Right renal pelvis (tissue), 4 donors: ENCODE measurements at regions not wholly inside any gene's neighbourhood (a gene's known extent, or its start where the extent isn't known, plus 50 kb on each side); places are given as distances from the start of the nearest gene placed in this dataset.
"Not testable (repeated sequence)": the region's sequence is repeated elsewhere in the genome, so short reads cannot be mapped to it uniquely, and the experiment has no call there.

Source experiments
- DNase-seq, 4 donors: peaks; one replicate each; pipeline ENCODE4 v3.0.0-alpha.2; 2013; ENCODE audit warnings: low read depth in 4 of 4, low spot score in 3 of 4, missing footprints in 1 of 4

GRCh38 chr3:194906970-194907629, 221.4 kb downstream of the FAM43A start:
- no peak for DNase-seq

- no peak for DNase-seq
These were observed 222.1 kb downstream of the FAM43A start for GRCh38 chr3:194907811-194908210.

DNA sequence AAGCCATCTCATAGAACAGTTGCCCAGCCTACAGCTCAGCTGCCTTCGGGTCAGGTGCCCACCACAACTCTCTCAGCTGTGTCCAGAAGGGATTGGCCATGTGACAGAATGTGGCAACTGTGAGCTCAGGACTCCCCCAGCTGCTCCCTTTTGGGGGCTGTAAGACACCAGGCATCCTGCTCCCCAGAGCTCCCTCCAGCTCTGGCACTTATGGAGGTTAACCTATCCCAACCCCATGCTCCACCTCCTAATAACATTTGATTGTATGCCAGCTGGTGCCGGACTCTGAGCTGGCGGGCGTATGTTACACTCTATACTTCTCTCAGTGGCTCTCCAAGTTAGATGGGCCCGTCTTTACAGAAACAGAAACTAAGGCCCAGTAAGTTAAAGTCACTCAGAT, 222.8 kb downstream of the FAM43A start:
- no peak for DNase-seq

DNA sequence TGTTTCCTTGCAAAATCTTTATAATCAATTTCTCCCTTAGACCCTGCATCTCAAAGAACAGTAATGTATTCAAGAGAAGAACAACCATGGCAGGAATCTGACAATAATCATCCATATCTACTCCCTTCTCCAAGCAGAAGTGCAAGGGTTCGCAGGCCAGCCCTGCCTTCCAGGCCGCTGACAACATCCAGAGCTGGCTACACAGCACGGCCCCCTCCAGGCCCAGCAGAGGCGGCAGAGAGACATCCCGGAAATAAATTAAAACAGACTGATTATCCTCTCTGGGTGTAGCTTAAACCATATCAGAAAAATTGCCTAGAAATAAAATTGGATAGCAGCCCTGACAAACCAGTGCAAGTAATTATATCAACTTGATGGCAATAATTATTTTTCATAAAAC, 223.3 kb downstream of the FAM43A start:
- DNase-seq, result no peak

GRCh38 chr3:194910414-194910984, 224.8 kb downstream of the FAM43A start:
- DNase-seq, result no peak

DNA sequence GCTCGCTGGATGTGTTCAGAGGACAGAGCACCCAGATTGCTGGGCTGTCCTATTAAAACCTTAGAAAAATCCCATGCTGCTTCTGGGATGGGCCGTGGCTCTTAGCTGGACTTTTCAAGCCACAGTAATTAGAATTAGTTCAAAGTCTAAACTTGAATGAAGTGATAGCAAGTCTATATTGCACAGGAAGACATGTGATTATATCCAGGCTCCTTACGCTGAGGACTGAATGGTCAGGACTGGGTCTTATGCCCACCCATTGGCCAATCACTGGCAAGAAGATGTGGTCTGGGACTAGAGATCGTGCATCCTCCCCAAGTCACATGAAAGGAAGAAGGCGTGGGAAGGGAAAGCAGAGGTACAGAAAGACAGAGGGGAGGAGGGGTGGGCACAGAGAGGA, 227.6 kb downstream of the FAM43A start:
- DNase-seq, result no peak

DNA sequence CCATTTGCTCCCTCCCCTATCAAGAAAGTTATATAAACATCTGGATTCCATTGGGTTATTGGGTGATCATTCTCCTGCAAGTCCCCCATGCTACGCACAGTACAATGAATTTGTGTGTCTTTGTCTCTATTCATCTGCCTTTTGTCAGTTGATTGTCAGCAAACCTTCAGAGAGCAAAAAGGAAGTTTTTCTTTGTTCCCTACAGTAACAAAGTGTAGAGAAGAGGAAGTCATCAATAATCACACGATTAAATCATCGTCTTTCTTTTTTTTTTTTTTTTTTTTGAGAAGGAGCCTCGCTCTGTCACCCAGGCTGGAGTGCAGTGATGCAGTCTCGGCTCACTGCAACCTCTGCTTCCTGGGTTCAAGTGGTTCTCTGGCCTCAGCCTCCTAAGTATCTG, 239.2 kb downstream of the FAM43A start:
- DNase-seq, result not testable (repeated sequence)

DNA sequence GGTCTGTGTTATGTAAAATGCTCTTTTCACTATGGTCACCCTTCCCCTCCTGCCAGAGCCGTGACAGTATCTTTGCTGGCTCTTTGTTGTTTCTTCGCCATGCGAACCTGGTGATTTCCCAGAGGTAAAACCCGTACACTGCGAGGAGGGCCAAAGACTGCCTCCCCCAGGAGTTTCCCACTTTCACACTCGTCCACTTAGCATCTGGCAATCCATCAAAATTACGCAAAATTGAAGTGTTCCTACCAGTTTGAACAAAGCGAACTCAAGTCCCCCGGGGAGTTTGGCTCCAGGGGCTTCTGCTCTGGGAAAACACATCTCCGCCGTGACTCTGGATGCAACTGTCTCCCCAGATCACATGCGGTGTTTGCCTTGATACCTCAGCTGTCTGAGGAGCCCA, 239.9 kb downstream of the FAM43A start:
- DNase-seq, result no peak

GRCh38 chr3:194928227-194928626, 242.5 kb downstream of the FAM43A start:
- DNase-seq, result no peak

- DNase-seq, result no peak
These were observed 243.3 kb downstream of the FAM43A start for GRCh38 chr3:194928831-194929577.

DNA sequence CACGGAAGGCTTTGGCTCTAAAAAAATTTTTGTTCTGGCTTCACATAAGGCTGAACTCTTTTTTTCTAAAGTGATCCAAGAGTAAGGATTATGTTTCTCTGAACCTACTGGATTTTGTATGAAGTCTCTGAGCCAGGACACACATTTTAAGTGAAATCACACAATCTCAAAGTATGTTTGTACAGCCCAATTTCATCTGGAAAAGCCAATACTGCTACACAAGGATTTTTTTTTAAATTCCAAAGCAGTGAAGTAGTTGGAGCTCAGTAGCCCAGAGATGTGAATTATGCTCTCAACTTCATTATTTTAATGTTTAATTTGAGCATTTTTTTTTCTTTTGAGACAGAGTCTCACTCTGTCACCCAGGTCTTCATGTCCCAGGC, 243.9 kb downstream of the FAM43A start:
- no peak for DNase-seq

DNA sequence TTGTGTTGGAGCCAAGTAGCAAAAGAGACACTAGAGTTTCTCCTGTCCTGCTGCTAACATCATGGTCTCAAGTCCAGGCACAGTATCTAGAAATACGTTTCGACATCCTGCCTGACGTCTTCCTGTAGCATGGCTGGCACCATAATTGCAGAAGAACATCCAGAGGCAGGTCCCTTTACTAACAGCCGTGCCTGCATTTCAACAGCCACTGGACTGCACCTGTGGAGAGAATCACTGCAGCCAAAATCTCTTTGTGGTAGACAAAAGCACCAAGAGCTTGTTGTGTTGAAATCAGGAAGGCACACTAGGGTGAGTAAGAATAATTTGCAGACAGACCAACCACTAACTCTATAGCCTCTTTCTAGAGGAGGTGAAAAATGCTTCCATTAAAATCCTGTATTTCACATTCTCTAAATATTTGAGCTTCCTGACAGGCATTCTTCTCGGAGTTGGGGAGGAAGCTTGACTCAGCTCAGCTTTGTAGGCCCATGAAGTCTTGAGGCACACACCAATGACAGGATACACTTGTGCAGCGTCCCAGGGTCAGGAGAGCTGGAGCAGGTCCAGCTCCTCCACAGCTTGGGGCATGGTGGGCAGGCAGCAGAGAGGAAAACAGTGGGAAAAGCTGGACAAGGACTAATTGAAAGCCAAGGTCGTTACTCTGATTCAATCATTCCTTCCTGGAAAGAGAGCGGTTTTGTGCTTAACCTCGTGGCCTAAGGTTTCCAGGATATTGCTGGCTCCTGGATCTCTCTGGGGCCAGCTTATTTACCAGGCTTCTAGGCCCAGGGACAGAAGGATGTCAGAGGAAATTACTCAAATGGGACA, 244.9 kb downstream of the FAM43A start:
- DNase-seq, result peak in 2 of 4 donors; percentile 18 to 20

DNA sequence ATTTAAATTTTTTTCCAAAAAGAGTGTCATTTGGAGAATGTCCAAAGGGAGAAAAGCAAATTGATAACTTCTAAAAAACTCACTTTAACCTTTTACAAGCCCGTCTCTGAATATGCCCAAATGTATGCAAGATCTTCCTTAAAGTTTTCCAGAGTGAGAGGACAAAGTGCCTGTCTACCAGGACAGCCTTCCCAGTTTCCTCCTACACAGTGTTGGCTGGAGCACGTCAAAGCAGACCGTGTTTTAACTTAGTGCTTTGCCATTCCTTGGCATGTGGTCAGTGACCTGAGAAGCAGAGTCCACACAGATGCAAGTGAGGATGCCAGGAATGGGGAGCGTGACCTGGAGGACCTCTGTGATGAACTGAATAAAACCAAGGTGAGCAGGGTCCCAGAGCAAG, 245.7 kb downstream of the FAM43A start:
- no peak for DNase-seq

GRCh38 chr3:194931865-194932264, 246.2 kb downstream of the FAM43A start:
- no peak for DNase-seq

- DNase-seq, result no peak
These were observed 247.8 kb downstream of the FAM43A start for GRCh38 chr3:194933465-194933864.

DNA sequence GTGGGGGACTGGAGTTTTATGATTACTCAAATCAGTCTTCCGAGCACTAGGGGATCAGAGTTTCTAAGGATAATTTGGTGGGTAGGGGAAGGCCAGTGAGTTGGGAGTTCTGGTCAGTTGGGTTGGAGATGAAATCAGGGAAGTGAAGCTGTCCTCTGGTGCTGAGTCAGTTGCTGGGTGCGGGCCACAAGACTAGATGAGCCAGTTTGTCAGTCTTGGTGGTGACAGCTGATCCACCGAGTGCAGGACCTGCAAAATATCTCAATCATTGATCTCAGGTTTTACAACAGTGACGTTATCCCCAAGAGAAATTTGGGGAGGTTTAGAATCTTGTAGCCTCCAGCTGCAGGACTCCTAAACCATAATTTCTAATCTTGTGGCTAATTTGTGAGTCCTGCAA, 249.4 kb downstream of the FAM43A start:
- no peak for DNase-seq

DNA sequence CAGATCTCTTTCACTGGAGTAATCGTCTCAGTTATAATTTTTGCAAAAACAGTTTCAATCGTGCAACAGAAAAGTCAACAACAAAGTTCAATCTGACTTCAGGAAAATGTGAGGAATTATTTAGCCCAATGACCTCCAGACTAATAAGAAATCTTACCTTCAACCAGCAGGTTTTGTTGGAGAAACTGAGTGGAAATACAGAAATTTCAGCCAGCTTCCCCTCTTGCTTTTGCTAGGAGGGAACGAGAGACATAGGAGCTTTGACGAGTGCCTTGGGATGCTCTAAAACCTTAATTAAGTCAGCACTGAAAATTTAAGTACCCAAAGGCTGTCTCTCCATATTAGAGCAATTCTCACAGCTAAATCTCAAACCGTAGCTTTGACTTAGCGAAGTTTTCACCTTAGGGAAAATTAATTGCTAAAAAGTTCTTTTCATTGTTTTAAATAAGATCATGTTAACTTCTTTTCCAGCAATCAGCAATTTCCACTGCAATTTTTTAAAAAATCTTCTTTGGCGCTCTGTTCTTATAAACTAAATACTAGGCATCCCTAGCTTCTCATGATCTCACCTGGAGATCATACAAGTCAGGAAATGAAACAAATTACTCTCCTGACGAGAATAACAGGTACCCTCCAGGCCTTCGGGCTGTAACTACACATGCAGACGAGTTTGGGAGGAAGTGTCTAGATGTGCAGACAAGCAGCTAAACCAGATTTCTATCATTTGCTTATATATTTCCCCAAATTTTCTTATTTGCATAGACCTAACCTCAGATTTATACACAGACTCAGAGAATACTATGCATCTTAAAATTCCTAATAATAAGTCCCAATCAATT, 250.2 kb downstream of the FAM43A start:
- no peak for DNase-seq

DNA sequence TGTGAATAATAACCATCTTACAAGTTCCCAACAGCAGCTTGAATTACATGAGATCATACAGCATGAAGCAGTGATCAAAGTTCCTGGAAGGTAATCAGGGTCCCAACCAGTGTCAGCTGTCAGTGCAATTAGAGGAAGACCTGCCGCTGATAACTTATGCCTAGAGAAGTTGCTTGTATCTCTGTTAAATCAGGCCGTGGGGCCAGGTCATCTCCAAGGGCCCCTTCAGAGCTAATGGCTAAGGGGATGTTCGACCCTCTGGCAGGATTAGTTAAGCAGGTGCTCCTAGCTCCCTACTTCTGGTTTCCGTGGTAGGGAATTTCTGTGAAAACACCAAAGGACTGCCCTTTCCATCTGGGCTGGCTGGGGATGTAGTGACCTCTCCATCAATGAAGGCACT, 251.0 kb downstream of the FAM43A start:
- DNase-seq, result no peak

GRCh38 chr3:194937144-194937543, 251.5 kb downstream of the FAM43A start:
- DNase-seq, result no peak

DNA sequence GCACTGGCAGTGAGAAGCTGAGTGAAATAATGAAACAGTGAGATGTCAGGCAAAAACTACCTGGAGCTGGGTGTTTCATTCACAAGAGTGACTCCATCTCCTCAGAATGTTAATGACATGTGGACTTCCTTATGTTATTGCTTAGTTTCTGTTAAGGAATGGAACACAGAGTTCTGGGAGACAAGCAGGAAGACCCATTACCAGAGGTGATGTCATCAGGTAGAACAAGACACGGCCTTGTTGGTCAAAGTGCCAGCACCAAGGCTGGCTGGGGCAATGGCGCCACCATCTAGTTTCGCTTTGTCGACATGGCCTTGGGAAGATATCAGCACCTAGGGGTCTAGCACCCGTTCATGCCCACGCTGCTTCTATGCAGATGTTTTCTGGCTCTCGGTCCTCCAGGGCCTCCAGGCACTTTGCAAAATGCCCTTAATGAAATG, 252.2 kb downstream of the FAM43A start:
- DNase-seq, result no peak
